Activated T-helper 1 cell treated with Interleukin-2 at 50 U/mL for 16 hours (primary cell): ENCODE measurements at regions not wholly inside any gene's neighbourhood (a gene's known extent, or its start where the extent isn't known, plus 50 kb on each side); places are given as distances from the start of the nearest gene placed in this dataset.

ENCODE experiments used
- DNase-seq: peaks from one replicate; pipeline ENCODE4 v3.0.0-alpha.2; 2020; ENCODE audit warnings: low read depth

DNA sequence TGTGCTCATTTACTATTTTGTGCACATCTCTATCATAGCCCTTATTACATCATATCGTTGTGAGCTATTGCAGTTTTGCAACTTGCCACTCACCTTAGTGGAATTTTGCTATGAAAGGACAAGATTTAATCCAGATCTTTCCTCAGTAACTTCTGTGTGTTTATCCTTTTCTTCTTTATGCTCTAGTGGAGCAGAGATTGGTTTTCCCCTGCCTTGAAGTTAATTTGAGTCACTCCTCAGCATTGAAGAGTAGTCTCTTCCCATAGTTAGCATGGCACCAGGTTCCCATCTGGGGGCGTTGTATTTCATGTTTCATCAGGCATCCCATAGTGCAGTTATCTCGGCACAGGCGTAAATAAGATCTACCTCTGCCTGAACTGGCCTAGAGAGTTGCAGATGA, 510.4 kb downstream of the PSAT1 start:
- no peak for DNase-seq

DNA sequence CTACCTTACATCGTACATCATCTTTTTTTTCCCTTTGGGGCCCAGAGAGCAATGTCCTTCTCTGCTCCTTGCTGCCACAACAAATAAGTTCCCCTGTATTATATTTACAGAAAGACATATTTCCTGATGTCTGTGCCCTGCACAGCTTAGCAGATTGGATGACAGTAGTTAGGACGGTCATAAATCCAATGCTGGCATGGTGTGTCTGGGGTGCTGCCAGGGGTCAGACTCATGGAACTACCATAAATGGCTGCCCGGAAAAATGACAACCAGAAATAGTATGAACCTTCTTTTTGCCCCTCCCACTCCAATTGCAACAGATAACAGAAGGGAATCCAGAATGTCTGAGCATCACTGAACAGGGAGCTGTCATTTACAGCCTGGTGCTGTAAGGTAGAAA, 511.1 kb downstream of the PSAT1 start:
- no peak for DNase-seq

DNA sequence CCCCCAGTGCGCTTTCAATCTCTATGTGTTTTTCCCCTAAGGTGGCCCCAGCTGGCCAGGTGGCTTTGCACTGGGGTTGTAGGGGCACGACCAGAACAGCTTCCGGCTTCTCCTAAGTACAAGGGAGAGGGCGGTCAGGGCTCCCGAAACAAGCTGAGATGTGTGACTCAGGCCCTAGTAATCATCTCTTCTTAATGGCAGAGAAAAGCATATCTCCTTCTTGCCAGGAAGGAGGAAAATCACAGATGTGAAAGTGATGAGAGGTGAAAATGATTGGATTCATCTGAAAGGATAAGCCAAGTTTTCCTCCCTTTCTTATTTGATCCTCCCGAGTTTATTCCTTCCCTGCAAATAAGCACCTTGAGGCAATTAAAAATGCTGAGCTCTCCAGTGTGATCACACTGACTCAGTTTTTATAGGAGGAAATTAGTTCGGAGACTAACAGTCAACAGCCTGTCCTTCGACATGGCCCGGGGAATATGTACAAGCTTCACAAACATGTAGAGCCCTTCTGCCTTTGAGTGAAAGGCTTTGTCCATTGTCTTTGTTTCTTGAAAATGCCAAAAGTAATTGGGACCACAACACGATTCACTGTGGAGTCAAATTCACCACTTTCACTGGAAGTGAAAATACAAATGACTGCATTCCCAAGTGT, 514.8 kb downstream of the PSAT1 start:
- DNase-seq, result no peak

DNA sequence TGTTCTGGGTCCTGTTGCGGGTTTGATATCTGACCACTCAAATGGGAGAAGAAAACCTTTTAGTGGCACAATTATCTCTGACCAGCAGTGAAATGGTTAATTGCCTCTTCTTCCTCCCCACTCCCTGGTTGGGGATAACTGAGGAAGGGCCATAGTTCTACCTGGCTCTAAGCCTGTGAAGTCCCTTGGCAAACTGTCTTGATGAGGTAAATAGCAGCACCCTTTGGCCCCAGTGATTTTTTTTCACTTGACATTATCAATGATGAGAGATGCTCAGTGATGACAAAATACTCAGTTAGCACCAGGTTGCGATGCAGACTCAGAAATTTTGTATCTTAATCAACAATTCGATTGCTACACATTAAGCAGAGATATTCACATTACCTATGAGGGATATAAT, 515.7 kb downstream of the PSAT1 start:
- DNase-seq, result no peak

DNA sequence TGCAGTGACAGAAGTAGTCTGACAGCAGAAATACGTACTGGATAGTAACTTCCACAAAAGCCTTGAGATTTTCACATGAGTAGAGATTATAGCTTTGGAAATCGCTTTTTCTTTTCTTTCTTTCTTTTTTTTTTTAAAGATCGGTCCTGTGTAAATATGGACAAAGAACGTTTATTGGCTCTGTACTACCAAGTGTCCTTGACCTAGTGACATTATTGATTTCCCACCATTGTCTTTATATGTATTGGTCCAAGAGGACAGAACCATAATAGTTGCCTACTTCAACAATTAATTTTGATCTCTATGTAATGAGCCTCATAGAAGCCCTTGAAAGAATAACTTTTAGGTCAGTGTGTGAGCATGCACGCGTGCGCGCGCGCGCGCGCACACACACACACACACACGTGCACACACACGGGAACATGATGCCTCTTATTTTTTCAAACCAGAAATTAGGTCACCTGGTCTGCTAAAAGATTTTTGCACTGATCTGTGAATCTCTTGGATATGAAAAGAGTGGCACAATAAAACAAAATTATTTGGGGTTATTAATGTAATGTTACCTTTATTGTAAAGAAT, 516.8 kb downstream of the PSAT1 start:
- no peak for DNase-seq

DNA sequence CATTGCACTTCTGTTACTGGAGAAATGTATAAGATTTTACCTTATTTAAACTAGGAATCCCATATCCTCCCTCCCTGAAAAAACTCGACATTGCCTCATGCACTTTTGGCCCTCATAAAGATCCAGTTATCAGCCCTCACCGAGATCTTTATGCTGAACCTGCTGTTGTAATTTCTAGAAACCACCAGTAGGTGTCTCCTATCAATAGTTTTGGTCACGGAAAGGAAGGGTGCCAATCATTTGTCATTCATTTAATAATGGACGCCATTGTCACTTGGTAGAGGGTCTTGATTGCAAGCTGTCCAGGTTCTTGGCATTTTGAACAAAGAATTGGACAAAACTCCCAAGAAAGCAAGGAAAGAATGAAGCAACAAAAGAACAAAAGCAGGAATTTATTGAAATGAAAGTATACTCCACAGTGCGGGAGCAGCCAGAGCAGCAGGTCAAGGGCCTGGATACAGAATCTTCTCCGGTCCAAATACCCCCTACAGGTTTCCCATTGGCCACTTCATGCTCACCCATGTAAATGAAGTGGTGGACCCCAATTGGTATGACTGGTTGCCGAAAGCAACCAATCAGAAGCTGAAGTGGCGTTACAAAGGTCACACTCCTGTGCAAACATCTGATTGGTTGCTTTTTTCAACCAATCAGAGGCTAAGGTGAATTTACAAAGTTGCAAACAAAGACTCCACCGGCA, 524.3 kb downstream of the PSAT1 start:
- no peak for DNase-seq

DNA sequence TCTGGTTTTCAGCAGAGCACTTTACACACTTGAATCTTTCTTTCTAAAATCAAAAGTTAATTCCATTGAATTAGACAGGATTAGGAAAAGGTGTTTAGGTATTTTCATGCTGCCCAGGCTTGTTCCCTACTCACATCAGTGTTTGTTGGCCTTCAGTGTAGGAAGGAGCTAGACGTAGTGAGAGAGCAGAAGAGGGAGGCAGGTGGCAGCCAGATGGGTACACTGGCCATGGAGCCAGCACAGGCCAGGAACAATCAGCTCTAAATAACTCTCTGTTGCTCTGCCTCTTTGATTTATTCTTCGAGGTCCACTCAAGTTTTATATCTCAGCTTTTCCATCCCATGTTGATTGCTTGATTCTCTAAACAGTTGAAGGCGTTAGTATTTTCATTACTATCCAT, 529.6 kb downstream of the PSAT1 start:
- no peak for DNase-seq

DNA sequence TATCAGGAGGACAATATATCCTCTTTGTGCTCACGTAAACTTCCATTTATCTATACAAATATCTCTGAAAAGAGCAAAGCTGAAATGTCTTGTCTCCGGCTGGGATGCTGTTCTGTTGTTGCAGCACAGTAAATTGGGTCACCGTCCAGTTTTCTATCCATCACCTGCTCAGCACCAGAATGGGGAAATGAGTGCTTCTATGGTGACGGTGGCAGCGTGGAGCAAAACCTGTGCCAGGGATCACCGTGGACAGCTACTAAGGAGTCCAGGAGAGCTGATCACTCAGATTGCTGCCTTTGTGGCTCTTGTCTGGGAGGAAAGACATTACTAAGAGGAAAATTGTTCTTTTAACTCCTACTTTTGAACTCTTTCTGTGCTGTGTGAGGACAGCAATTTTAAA, 531.6 kb downstream of the PSAT1 start:
- no peak for DNase-seq

DNA sequence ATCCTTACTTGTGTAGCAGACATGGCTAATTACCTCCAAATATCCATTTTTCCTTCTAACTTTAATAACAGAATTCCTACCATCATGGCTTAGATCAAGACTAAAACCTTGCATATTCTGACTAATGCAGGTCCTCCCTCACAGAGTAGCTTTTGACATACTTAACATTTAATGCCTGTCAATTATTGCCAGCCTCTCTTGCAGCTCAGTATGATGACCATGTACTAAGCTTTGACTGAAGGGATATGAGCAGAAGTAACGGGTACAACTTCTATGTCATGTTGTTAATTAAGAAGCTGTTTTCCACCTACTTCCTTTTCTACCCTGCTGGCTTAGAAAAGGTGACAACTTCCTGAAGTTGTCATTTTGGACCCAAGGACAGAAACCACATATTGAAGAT, 533.4 kb downstream of the PSAT1 start:
- DNase-seq, result no peak

DNA sequence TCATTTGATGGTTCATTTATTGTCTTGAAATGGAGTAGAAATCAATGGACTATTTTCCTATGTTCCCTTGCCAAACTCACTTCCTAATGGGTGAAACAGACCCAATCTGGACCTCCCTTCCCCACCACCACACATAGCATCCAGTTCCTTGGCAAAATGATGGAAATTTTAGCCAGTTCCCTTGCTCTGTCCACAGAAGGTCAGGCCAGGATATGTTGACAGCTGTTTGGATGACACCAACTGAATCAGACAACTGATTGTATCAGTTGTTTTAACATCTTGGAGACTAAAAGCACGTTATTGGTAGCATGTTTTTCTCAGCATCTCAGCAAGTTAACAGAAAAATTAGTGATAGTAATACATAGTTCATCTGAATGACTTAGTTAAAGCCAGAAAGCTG, 534.8 kb downstream of the PSAT1 start:
- DNase-seq, result no peak

DNA sequence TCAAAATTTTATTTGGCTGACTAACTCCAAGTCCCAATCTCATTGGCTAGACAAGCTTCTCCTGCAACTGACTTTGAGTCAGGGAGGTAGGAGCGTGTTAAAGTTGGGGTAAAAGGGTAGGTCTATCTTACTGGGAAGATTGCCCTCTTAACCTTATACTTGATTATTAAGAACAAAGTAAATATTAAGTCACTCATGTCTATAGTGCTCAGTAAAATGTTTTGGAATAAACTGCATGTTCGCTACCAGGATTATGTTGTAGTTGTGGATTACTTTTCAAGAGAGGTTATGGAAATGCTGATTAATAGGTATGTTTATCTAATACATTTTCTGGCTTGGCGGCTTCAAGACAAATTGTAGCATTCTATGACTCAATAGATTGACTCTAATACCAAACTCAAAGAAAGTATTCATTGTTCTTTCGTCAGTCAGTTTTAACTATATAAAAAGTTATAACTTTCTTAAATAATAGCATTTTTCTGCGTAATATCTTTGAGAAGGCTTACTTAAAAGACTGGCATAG, 539.1 kb downstream of the PSAT1 start:
- no peak for DNase-seq

DNA sequence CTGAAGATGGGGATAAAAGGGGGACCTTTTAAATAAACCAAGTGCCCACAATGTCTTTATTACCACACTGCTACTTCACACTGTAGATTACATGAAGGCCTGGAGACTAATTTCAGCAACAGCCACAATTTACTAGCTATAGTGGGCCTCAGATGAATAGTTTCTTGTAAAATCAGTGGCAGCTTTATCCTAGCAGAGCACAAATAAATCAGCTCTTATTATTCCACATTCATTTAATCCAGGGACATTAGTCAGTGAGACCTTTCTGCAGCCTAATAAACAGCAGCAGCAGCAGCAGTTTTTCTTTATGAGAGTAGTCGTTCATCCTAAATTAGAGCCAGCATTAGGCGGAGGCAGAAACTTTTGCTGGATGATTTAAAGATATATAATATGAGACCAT, 542.3 kb downstream of the PSAT1 start:
- no peak for DNase-seq

DNA sequence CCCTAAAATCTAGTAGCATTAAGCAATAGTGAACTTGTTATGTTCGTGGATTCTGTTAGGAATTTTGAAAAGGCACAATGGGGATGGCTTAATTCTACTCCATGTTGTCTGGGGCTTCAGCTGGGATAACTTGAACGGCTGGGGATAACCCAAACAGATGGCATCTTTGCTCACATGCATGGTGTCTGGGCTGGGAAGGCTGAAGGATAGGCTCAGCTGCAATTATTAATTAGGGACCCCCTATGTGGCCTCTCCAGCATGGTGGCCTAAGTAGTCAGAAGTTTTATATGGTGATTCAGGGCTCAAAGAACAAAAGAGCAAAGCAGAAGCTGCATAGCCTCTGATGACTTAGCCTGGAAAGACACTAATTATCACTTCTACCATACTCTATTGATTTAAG, 551.1 kb downstream of the PSAT1 start:
- no peak for DNase-seq

DNA sequence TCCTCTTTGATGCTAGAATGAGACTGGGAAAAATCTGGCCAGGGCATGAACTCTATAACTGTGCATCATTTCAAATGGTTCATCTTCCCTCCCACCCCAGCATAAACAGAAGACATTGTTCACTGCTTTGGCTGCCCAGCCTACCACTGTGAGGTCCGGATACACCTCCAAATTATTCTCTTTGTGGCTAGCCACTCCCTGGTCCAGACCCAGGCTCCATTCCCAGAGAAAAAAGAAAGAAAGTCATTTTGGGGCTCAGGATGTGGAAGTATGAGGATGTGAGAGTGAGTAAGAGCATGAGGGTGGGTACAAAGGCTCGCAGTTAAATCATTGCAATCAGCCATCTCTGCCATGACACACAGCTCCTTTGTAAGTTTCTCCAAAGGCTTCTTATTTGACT, 559.2 kb downstream of the PSAT1 start:
- no peak for DNase-seq

DNA sequence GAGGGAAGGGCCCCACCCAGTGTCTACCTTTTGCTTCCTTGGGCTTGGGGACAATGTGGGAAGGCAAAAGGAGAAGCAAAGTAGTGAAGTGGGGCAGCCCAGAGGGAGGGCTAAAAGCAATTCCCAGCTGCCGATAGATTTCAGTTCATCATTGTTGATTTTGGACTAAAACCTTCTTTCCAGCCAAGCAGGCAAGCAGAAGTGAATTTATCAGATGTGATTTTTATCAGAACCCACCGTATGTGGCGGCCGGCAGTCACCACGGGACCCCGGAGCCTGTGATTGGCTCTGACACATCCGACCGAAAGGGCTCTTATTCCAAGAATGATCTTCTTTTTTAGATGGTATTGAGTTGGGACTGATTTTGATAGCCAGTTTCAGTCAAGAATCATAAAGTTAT, 559.9 kb downstream of the PSAT1 start:
- no peak for DNase-seq

DNA sequence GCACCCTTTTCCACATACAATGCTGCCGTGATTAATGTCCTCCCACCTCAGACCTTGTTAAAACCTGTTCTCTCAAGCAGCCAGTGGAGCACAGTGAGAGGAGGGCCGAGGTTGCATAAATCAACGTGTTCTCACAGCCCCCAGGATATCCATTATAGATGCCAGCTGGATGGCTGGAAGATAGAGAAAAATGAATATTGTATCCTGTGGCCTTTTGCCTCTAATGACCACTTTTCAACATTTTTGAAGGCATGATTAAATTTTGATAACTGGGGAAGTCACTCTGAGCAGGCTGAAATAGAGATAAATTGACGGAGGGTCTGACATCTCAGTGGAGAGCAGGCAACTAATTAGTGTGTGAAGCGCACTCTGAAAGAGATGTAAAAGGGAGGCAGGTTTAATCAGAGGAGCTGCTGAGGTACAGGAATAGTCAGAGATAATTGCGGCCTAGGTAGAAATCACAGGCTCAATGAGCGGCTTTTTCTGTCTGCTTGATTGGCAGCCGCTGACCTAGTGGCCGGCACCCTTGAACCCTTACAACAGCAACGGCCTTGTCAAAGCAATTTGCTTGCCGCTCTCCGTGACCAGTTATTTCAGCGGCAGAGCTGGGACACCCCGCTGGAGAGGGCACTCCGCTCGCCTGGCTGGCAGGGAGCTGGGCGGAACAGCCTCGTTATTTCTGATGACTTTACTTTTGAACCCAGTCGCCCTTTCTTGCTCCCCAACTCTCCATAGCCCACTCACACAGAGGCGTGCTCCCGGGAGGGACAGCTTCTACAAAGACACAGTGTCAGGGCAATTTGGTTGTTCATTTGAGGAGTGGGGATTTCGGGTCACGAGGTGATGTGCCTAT, 560.7 kb downstream of the PSAT1 start:
- no peak for DNase-seq

DNA sequence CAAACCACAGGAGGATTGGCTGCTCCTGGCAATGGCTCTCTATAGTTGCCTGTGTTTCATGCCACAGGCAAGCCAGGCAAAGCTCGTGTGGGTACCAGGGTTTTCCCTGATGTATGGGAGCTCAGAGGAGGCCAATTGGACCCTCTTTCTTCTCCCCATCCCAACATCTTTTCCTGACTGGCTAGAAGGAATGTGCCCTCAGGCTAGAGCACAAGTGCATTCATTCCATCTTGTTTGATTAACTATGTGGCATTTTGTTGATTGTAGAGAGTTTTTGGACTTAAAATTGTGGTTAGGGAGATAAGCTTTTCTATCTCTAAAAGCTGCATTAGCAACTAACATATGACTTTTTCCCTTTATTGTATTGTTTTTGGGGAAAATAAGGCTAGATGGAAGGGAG, 561.3 kb downstream of the PSAT1 start:
- no peak for DNase-seq

DNA sequence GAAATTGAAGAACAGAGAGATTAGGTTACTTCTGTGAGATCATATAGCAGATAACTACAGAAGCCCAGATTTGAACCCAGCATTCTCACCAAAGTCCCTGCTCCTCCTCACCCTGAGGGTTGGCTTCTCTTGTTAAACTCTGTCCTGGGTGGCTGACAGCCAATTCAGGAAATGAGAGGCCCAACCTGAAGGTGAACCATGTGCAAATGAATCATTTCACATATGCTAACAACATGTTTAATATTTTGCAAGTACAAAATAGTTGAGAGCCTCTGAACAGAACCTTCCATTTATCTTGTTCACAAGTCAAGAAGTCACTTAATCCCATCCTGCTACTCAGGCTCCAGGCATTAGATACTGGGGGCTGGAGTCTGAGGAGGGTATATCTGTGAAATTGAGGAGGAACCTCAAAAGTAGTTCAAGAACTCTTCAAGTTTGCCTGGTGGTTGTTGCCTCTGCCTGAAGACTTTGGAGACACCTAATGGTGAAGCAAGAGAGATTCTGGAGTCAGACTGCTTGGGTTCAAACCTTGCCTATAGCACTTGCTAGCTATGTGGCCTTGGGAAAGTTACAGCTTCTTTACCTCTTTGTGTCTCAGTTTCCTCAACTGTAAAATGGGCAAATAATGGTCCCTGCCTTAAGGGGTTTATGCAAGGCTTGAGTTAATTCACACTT, 564.0 kb downstream of the PSAT1 start:
- no peak for DNase-seq

DNA sequence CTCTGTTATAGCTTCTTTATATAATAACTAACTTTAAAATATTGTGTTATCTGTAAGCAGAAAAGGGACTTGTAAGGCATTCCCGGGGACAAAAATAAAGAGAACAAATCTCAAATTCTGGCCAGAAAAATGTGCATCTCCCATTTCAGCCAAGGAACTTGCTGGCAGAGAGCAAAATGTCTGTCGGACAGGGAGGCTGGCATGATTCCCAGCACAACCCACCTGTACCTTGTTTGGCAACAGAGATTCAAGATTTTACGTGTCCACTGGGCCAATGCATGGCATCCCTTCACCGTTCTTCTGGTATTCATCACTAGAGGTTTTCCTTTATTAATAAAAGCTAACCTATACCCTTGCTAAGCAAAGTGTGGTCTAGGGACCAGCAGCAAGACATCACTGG, 566.6 kb downstream of the PSAT1 start:
- no peak for DNase-seq

DNA sequence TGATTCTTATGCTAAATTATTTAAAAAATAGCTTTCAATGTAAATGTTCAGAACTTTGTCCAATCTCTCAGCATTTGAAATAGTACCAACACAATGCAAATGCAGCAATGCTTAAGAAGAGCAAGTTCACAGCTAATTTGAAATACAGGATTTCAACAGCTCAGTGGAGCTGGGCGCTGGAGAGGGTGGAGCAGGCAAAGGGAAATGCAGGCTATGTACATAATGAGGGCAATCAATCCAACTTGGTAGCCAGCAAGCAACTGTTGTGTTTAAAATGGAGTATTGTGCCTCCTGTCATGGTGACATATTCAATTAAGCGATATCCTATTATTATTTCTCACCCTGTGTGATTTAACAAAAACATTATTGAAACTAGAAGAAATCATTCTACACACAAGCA, 568.8 kb downstream of the PSAT1 start:
- DNase-seq, result no peak

DNA sequence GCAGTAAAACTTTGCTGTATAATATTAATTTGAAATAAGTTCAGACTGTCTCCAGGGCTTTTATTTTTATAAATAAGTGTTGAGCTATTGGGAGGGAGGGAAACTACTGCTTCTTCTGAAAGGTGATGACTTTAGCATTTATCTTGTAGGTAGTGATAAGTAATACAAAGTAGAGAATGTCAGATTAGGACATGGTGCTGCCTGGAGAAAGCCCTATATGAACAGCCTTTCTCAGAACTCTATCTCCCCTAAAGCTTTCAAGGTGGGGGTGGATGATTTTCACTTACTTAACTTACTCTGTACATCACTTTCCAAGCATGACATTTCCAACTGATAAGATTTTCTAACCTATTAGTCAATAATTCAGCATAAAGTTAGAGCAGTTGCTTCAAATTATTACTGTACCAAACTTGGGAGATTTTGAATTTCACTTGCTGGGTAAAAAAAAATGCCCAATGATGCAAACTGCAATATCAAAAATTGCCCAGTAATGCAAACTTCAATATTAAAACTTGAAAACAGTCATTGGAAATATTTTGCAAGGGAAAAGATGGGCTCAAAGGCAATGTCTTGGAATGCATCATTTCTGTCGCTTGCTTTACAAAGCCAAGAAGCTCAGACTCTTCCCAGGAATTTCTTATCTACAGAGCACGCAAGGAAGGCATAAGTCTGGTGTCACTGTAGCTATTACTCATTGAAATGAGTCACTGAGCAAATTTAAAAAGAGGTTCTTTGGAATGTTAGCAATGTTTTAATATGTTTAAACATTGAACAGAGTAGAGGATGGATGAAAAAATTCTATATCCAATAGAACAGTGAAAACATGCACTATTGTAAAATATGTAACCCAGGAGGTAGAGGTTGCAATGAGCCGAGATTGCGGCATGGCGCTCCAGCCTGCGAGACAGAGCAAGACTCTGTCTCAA, 569.5 kb downstream of the PSAT1 start:
- DNase-seq, result no peak
